CD14-positive monocyte (primary cell): ENCODE measurements at regions not wholly inside any gene's neighbourhood (a gene's known extent, or its start where the extent isn't known, plus 50 kb on each side); places are given as distances from the start of the nearest gene placed in this dataset.

Experiments used
- DNase-seq, 3 donors: peaks; one replicate each; pipeline ENCODE4 v3.0.0-alpha.2; 2011 to 2022
- H2AFZ ChIP-seq: 2 replicates; pipeline ENCODE4 v1.6.0; 2012; ENCODE audit warnings: mild to moderate bottlenecking, low read depth, low read length, inconsistent platforms; ENCODE audit not compliant: insufficient read depth, poor library complexity, severe bottlenecking
- H3K27ac ChIP-seq, 2 donors: 1 replicate in 1 of 2; 2 replicates in 1 of 2; pipeline ENCODE4 v1.5.1; 2012 to 2013; ENCODE audit warnings: low read length in 2 of 2, control low read depth in 1 of 2, inconsistent platforms in 1 of 2, low read depth in 1 of 2, mild to moderate bottlenecking in 1 of 2
- H3K27me3 ChIP-seq, 2 donors: one replicate each; pipeline versions ENCODE4 v1.6.0 to v1.6.1; 2011 to 2013; ENCODE audit warnings: low read length in 2 of 2; ENCODE audit not compliant: control insufficient read depth in 2 of 2, insufficient read depth in 2 of 2
- H3K36me3 ChIP-seq, 2 donors: replicated peaks in 1 of 2; 1 replicate in 1 of 2; 2 replicates in 1 of 2; pipeline versions ENCODE4 v1.5.1 to v1.6.1; 2012 to 2013; ENCODE audit warnings: low read length in 2 of 2, control low read depth in 1 of 2, inconsistent platforms in 1 of 2, mild to moderate bottlenecking in 1 of 2; ENCODE audit not compliant: insufficient read depth in 2 of 2, control insufficient read depth in 1 of 2
- H3K4me1 ChIP-seq, 2 donors: 1 replicate in 1 of 2; 2 replicates in 1 of 2; pipeline versions ENCODE4 v1.5.1 to v1.6.1; 2012 to 2013; ENCODE audit warnings: low read length in 2 of 2, control low read depth in 1 of 2, inconsistent platforms in 1 of 2, mild to moderate bottlenecking in 1 of 2, moderate library complexity in 1 of 2; ENCODE audit not compliant: insufficient read depth in 2 of 2, control insufficient read depth in 1 of 2
- H3K4me2 ChIP-seq: replicated peaks from 2 replicates; pipeline ENCODE3; 2012; ENCODE audit warnings: low read length, moderate library complexity, mild to moderate bottlenecking; ENCODE audit not compliant: poor library complexity, severe bottlenecking; ENCODE audit errors: extremely low read depth
- H3K4me3 ChIP-seq, 3 experiments: fragments of 200-600 bp in 1 of 3; sonication (generic) in 1 of 3; replicated peaks in 1 of 3; 1 replicate in 2 of 3; 2 replicates in 1 of 3; pipeline ENCODE4 v1.5.1; 2011 to 2013; ENCODE audit warnings: low read length in 3 of 3, mild to moderate bottlenecking in 3 of 3, control low read depth in 2 of 3, low read depth in 2 of 3, inconsistent platforms in 1 of 3, moderate library complexity in 1 of 3
- H3K79me2 ChIP-seq: 2 replicates; pipeline ENCODE4 v1.6.0; 2012; ENCODE audit warnings: mild to moderate bottlenecking, control low read depth, inconsistent platforms, low read length, moderate library complexity; ENCODE audit not compliant: insufficient read depth
- H3K9ac ChIP-seq: 2 replicates; pipeline ENCODE4 v1.6.0; 2017; ENCODE audit warnings: low read length, mild to moderate bottlenecking; ENCODE audit not compliant: insufficient read depth, poor library complexity, severe bottlenecking
- H3K9me3 ChIP-seq, 2 donors: replicated peaks in 1 of 2; 1 replicate in 1 of 2; 2 replicates in 1 of 2; pipeline versions ENCODE4 v1.5.1 to v1.6.1; 2012 to 2013; ENCODE audit warnings: low read length in 2 of 2, control low read depth in 1 of 2; ENCODE audit not compliant: control insufficient read depth in 1 of 2, insufficient read depth in 1 of 2
- H4K20me1 ChIP-seq: 2 replicates; pipeline ENCODE4 v1.6.0; 2012; ENCODE audit warnings: mild to moderate bottlenecking, low read length, control low read depth, moderate library complexity; ENCODE audit not compliant: insufficient read depth
- H3K27ac Mint-ChIP-seq, 7 donors: one replicate each; pipeline ENCODE4 v1.8.0; 2020; ENCODE audit warnings: mild to moderate bottlenecking in 7 of 7, mixed read lengths in 7 of 7, moderate library complexity in 6 of 7, inconsistent platforms in 2 of 7
- H3K27me3 Mint-ChIP-seq, 3 donors: one replicate each; pipeline ENCODE4 v1.8.0; 2021 to 2022; ENCODE audit warnings: low read depth in 3 of 3, mild to moderate bottlenecking in 3 of 3, mixed read lengths in 3 of 3, moderate library complexity in 3 of 3, inconsistent platforms in 1 of 3
- H3K36me3 Mint-ChIP-seq, 2 donors: one replicate each; pipeline ENCODE4 v1.8.0; 2020; ENCODE audit warnings: mixed read lengths in 2 of 2, inconsistent platforms in 1 of 2, mild to moderate bottlenecking in 1 of 2
- H3K4me1 Mint-ChIP-seq: one replicate; pipeline ENCODE4 v1.8.0; 2020; ENCODE audit warnings: mild to moderate bottlenecking, mixed read lengths
- H3K4me3 Mint-ChIP-seq, 2 donors: one replicate each; pipeline ENCODE4 v1.8.0; 2020; ENCODE audit warnings: mild to moderate bottlenecking in 2 of 2, mixed read lengths in 2 of 2, moderate library complexity in 1 of 2
- H3K9me3 Mint-ChIP-seq, 7 donors: one replicate each; pipeline ENCODE4 v1.8.0; 2020 to 2022; ENCODE audit warnings: mixed read lengths in 7 of 7, mild to moderate bottlenecking in 6 of 7, moderate library complexity in 6 of 7, inconsistent platforms in 2 of 7
- WGBS: methylation state at CpG from one replicate; pipeline ENCODE4 v1.1.5; 2013; ENCODE audit warnings: missing lambda C conversion rate; ENCODE audit not compliant: insufficient coverage; 5-methylcytosine and 5-hydroxymethylcytosine counted together
- intact Hi-C, 2 donors: fragments of 100-400 bp; cut with micrococcal nuclease; formaldehyde crosslinking; loops; one replicate each; pipeline versions ENCODE4 v1.15.0 to v1.15.1; 2023
- TF ChIP-seq, protein P1 (sequence below): fragments of 200-600 bp; IDR thresholded peaks from one replicate; pipeline ENCODE4 v1.8.0; 2022; ENCODE audit warnings: antibody characterized with exemption, mild to moderate bottlenecking

DNA sequence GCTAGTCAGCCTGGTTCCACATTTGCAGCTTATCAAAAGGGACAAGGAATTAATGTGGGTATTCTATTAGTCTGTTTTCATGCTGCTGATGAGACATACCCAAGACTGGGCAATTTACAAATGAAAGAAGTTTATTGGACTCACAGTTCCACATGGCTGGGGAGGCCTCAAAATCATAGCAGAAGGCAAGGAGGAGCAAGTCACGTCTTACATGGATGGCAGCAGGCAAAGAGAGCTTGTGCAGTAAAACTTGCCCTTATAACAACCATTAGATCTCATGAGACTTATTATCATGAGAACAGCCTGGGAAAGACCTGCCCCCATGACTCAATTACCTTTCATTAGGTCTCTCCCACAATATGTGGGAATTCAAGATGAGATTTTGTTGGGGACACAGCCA, 689.1 kb upstream of the MARCKS start:
- no peak overlapping the region for H3K4me2 ChIP-seq
- TF ChIP-seq, protein P1, sequence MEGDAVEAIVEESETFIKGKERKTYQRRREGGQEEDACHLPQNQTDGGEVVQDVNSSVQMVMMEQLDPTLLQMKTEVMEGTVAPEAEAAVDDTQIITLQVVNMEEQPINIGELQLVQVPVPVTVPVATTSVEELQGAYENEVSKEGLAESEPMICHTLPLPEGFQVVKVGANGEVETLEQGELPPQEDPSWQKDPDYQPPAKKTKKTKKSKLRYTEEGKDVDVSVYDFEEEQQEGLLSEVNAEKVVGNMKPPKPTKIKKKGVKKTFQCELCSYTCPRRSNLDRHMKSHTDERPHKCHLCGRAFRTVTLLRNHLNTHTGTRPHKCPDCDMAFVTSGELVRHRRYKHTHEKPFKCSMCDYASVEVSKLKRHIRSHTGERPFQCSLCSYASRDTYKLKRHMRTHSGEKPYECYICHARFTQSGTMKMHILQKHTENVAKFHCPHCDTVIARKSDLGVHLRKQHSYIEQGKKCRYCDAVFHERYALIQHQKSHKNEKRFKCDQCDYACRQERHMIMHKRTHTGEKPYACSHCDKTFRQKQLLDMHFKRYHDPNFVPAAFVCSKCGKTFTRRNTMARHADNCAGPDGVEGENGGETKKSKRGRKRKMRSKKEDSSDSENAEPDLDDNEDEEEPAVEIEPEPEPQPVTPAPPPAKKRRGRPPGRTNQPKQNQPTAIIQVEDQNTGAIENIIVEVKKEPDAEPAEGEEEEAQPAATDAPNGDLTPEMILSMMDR = no peak
- Mint-ChIP-seq H3K27me3 (no peaks in the 10 kb centered on the region), H3K4me3 (no peak overlapping the region), H3K36me3 (no peaks in the 10 kb centered on the region), H3K27ac (no peak overlapping the region), H3K9me3 (peaks cover 0 to 13% (median 3%) of the 10 kb centered on the region in 7 donors), H3K4me1 (no peaks in the 10 kb centered on the region)
- no peak overlapping the region for H3K4me3 ChIP-seq
- no peaks in the 10 kb centered on the region for H4K20me1 ChIP-seq
- no peaks in the 10 kb centered on the region for H3K27me3 ChIP-seq
- H3K9me3 ChIP-seq = peaks cover 0 to 2% of the 10 kb centered on the region in 2 donors
- H3K9ac ChIP-seq = no peak overlapping the region
- intact Hi-C loops = no loop called here
- DNase-seq = no peak
- no peaks in the 10 kb centered on the region for H3K79me2 ChIP-seq
- WGBS = no CpG with 5 or more reads among the region's 1 CpG
- H3K36me3 ChIP-seq = no peaks in the 10 kb centered on the region
- no peak overlapping the region for H3K27ac ChIP-seq
- H3K4me1 ChIP-seq = no peaks in the 10 kb centered on the region
- H2AFZ ChIP-seq = no peak overlapping the region

DNA sequence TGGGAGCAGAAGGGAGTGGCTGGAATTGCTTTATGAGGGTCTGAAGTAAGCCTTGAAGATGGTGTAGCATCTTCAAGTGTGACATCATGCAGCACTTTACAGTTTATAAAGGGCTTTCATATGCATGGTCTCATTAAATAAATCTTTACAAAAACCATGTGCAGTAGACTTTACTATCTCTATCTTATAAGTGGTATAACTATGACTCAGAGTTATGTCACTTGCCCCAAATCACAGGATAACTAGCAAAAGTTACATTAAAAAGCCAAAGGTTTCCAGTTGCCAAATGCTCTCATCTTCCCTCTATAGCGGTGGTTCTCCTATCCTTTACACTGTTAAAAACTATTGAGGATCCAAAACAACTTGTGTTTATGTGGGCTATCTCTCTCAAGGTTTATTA, 687.7 kb upstream of the MARCKS start:
- H3K4me2 ChIP-seq = no peak overlapping the region
- H3K27ac Mint-ChIP-seq = no peak overlapping the region
- peaks cover 0 to 2% of the 10 kb centered on the region in 2 donors for H3K9me3 ChIP-seq
- no peak overlapping the region for H3K4me3 ChIP-seq
- H3K4me1 ChIP-seq = no peaks in the 10 kb centered on the region
- H3K9me3 Mint-ChIP-seq = peaks cover 0 to 13% (median 3%) of the 10 kb centered on the region in 7 donors
- no peaks in the 10 kb centered on the region for H3K27me3 ChIP-seq
- H3K79me2 ChIP-seq = no peaks in the 10 kb centered on the region
- no peaks in the 10 kb centered on the region for H3K4me1 Mint-ChIP-seq
- TF ChIP-seq, protein P1 = no peak
- H4K20me1 ChIP-seq = no peaks in the 10 kb centered on the region
- no peaks in the 10 kb centered on the region for H3K27me3 Mint-ChIP-seq
- no peak overlapping the region for H3K27ac ChIP-seq
- intact Hi-C loops = no loop called here
- no peaks in the 10 kb centered on the region for H3K36me3 ChIP-seq
- H3K9ac ChIP-seq = no peak overlapping the region
- WGBS = no CpG with 5 or more reads among the region's 1 CpG
- H2AFZ ChIP-seq = no peak overlapping the region
- H3K36me3 Mint-ChIP-seq = no peaks in the 10 kb centered on the region
- no peak for DNase-seq
- H3K4me3 Mint-ChIP-seq = no peak overlapping the region
